HL-60 (cell line): ENCODE measurements at regions not wholly inside any gene's neighbourhood (a gene's known extent, or its start where the extent isn't known, plus 50 kb on each side); places are given as distances from the start of the nearest gene placed in this dataset.

Experiments
- DNase-seq, 2 experiments: peaks; one replicate each; pipeline ENCODE4 v3.0.0-alpha.2; 2010 to 2020; ENCODE audit warnings: low read depth in 1 of 2, low spot score in 1 of 2
- H3K27ac ChIP-seq: fragments of 250-450 bp; sonication (Bioruptor Pico); replicated peaks from 2 replicates; pipeline ENCODE4 v1.5.1; 2020; ENCODE audit warnings: mild to moderate bottlenecking, moderate library complexity
- H3K27me3 ChIP-seq: fragments of 250-450 bp; sonication (Bioruptor Pico); 2 replicates; pipeline ENCODE4 v1.5.1; 2021; ENCODE audit warnings: mild to moderate bottlenecking, moderate library complexity; ENCODE audit not compliant: insufficient read depth, poor library complexity, severe bottlenecking
- H3K4me3 ChIP-seq: replicated peaks from 2 replicates; pipeline ENCODE4 v1.5.1; 2011; ENCODE audit warnings: mild to moderate bottlenecking, control low read depth, low read length; ENCODE audit not compliant: insufficient read depth
- CTCF ChIP-seq: IDR thresholded peaks from one replicate; pipeline ENCODE4 v1.5.1; 2011; ENCODE audit warnings: low read length, control low read depth, inconsistent platforms; ENCODE audit not compliant: insufficient read depth
- GABPA ChIP-seq: IDR thresholded peaks from 2 replicates; pipeline ENCODE4 v1.6.1; 2012; ENCODE audit warnings: low read depth
- POLR2AphosphoS5 ChIP-seq: IDR thresholded peaks from 2 replicates; pipeline ENCODE4 v1.6.1; 2012; ENCODE audit warnings: low read depth
- SPI1 ChIP-seq: IDR thresholded peaks from 2 replicates; pipeline ENCODE4 v1.6.1; 2012; ENCODE audit warnings: low read depth, mild to moderate bottlenecking, borderline replicate concordance
- TF ChIP-seq, protein P1 (sequence below): IDR thresholded peaks from 2 replicates; pipeline ENCODE4 v1.6.1; 2012; ENCODE audit warnings: low read depth; ENCODE audit not compliant: insufficient replicate concordance

- no peak for DNase-seq
- Histone ChIP-seq H3K27me3 (no peaks in the 10 kb centered on the region), H3K27ac (no peak overlapping the region), H3K4me3 (no peak overlapping the region)
- no peak for TF ChIP-seq CTCF
- TF ChIP-seq SPI1 = no peak
- TF ChIP-seq GABPA = no peak
- TF ChIP-seq POLR2AphosphoS5 = no peak
- TF ChIP-seq, protein P1, sequence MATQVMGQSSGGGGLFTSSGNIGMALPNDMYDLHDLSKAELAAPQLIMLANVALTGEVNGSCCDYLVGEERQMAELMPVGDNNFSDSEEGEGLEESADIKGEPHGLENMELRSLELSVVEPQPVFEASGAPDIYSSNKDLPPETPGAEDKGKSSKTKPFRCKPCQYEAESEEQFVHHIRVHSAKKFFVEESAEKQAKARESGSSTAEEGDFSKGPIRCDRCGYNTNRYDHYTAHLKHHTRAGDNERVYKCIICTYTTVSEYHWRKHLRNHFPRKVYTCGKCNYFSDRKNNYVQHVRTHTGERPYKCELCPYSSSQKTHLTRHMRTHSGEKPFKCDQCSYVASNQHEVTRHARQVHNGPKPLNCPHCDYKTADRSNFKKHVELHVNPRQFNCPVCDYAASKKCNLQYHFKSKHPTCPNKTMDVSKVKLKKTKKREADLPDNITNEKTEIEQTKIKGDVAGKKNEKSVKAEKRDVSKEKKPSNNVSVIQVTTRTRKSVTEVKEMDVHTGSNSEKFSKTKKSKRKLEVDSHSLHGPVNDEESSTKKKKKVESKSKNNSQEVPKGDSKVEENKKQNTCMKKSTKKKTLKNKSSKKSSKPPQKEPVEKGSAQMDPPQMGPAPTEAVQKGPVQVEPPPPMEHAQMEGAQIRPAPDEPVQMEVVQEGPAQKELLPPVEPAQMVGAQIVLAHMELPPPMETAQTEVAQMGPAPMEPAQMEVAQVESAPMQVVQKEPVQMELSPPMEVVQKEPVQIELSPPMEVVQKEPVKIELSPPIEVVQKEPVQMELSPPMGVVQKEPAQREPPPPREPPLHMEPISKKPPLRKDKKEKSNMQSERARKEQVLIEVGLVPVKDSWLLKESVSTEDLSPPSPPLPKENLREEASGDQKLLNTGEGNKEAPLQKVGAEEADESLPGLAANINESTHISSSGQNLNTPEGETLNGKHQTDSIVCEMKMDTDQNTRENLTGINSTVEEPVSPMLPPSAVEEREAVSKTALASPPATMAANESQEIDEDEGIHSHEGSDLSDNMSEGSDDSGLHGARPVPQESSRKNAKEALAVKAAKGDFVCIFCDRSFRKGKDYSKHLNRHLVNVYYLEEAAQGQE = no peak
Measured at GRCh38 chr10:53547364-53547763, 774.8 kb upstream of the MBL2 start.

- Histone ChIP-seq H3K27ac (no peak overlapping the region), H3K27me3 (no peaks in the 10 kb centered on the region), H3K4me3 (no peak overlapping the region)
- no peak for DNase-seq
- TF ChIP-seq, protein P1 = no peak
- TF ChIP-seq SPI1 = no peak
- no peak for TF ChIP-seq POLR2AphosphoS5
- TF ChIP-seq GABPA = no peak
- TF ChIP-seq CTCF = no peak
Measured at GRCh38 chr10:53543410-53543809, 770.8 kb upstream of the MBL2 start.

GRCh38 chr10:53537508-53537907 is 764.9 kb upstream of the MBL2 start:
- no peak for TF ChIP-seq POLR2AphosphoS5
- no peak for TF ChIP-seq GABPA
- no peak for TF ChIP-seq SPI1
- Histone ChIP-seq H3K4me3 (no peak overlapping the region), H3K27me3 (no peaks in the 10 kb centered on the region), H3K27ac (no peak overlapping the region)
- no peak for DNase-seq

GRCh38 chr10:53536322-53536721 is 763.7 kb upstream of the MBL2 start:
- H3K27ac ChIP-seq = no peak overlapping the region
- H3K27me3 ChIP-seq = no peaks in the 10 kb centered on the region
- TF ChIP-seq CTCF = no peak
- no peak for TF ChIP-seq SPI1
- TF ChIP-seq, protein P1 = no peak
- no peak for TF ChIP-seq POLR2AphosphoS5
- no peak overlapping the region for H3K4me3 ChIP-seq
- no peak for DNase-seq
